Sciatic nerve (tissue), 2 donors: ENCODE measurements at regions not wholly inside any gene's neighbourhood (a gene's known extent, or its start where the extent isn't known, plus 50 kb on each side); places are given as distances from the start of the nearest gene placed in this dataset.
A peak's percentile ranks its signal among the peaks of the same experiment; 100 is the strongest.
"Not testable (repeated sequence)": the region's sequence is repeated elsewhere in the genome, so short reads cannot be mapped to it uniquely, and the experiment has no call there.

Source experiments
- ATAC-seq: fragments of 200-7000 bp; cut with Tn5 transposase; one replicate; pipeline ENCODE4 v1.9.1; 2020; ENCODE audit warnings: mild to moderate bottlenecking, moderate library complexity
- DNase-seq: peaks from one replicate; pipeline ENCODE4 v3.0.0-alpha.2; 2020; ENCODE audit warnings: low spot score
- intact Hi-C: fragments of 100-400 bp; cut with DNase I; formaldehyde crosslinking; loops from one replicate; pipeline ENCODE4 v1.14.2; 2022
- donor health status: DM: no; HTN: no; CAD: no.
- donor health status: DM: no; HTN: no; CAD: no.

- intact Hi-C loops: no loop called here
- DNase-seq (no peak), ATAC-seq (no peak)
Observed at GRCh38 chr14:76264384-76264783, 111.6 kb upstream of the ESRRB start.

DNA sequence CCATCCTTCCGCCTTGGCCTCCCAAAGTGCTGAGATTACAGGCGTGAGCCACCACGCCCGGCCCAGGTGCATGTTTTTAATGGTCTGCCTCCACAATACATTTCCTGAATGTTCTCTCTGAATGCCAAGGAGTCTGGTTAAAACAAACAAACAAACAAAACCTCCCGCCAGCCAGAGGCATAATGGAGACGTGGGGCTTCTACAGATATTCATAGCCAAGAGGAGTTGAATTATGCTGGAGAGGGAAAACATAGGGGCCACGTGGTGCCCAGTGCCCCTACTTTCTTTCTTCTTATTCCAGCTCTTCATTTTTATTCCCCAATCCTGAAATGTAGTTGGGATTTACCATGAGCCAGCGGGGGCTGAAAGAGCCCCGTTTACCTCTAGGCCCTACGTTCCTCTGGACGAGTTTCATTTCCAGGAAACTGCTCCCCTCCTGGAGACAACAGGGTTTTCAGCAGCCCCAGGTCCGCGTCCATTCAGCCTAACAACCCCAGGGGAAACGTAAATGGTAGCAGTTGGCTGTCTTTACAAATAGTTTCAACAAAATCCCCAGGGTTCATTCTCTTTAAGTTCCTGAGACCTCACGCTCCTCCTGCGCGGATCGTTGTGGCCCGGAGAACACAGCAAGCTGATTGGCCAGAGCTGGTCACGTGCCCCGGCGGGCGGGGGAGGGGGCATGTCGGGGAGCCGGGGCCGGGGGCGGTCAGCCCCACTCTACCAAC lies 108.5 kb upstream of the ESRRB start:
- DNase-seq: peak; percentile 85
- intact Hi-C loops: no loop called here
- peak; percentile 95 for ATAC-seq

DNA sequence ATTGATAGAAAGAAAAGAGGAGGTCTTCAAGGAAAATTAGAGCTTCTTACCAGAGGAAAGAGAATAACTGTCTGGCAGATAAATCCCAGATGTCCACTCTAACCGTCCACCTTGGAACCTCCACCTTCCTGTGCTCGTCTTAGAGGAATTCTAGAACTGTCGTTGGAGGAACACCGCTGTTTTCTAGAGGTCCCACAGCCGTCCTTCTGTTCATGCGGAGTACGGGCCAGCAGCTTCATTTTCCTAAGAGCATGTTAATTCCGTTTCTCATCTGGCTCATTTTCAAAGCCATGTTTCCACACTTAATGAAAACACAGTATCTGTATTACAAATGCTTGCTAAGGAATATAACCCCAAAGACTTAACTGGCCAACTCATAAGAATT lies 107.9 kb upstream of the ESRRB start:
- ATAC-seq: peak; percentile 28
- DNase-seq: no peak
- intact Hi-C loops: no loop called here

DNA sequence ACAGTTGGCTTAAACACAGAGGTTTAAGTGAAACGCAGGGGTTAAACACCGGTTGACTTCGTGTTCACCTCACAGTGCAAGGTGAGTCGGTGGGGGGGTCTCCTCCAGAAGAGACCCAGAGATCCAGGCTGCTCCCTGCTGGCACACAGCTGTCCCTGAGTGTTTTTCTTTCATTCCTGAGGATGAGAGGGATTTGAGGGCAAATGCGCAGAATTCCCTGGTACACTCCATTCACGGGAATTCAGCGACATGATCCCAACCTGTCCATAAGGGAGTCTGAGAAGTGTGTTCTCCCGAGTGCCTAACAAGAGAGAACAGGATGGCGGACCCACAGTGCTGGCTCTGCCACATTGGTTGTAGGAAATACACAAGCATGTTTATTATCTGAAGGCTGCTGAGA lies 107.2 kb upstream of the ESRRB start:
- no peak for ATAC-seq
- DNase-seq: no peak
- intact Hi-C loops: no loop called here

- no peak for DNase-seq
- intact Hi-C loops: no loop called here
Observed at GRCh38 chr14:76271041-76271755, 104.7 kb upstream of the ESRRB start.

GRCh38 chr14:76272349-76272748 lies 103.6 kb upstream of the ESRRB start:
- intact Hi-C loops: no loop called here
- no peak for ATAC-seq
- no peak for DNase-seq

More at GRCh38 chr14:76271041-76271755, 104.7 kb upstream of the ESRRB start:
- ATAC-seq: no peak

DNA sequence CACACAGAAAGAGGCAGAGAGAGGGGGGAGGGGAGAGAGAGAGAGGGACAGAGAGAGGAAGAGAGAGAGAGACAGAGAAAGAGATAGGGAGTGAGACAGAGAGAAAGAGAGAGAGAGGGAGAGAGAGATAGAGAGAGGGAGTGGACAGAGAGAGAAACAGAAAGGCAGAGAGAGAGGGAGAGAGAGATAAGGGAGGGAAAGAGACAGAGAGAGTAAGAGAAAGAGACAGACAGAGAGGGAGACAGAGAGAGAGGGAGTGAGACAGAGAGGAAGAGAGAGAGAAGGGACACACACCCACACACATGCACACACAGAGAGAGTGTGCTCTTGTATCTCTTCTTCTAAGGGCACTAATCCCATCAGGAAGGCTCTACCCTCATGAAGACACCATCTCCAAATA lies 103.2 kb upstream of the ESRRB start:
- ATAC-seq: no peak
- intact Hi-C loops: no loop called here
- DNase-seq: no peak

DNA sequence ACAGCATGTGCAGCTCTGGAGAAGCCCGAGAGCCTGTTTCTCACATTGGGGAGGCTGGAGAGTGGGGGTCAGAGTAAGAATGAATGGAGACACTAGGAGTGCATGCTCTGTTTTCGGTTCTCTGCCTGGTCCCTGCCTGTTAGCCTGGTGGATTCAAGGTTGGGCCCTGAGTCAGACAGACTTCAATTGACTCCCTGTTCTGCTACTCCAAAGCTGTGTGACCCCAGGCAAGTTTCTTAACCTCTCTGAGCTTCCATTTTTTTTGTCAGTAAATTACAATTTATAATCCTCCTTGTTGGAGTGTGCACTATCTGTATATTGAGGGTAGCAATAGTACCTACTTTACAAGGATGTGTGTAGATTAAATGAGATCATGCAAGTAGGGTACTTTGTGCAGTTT lies 102.6 kb upstream of the ESRRB start:
- DNase-seq: no peak
- no peak for ATAC-seq
- intact Hi-C loops: no loop called here

DNA sequence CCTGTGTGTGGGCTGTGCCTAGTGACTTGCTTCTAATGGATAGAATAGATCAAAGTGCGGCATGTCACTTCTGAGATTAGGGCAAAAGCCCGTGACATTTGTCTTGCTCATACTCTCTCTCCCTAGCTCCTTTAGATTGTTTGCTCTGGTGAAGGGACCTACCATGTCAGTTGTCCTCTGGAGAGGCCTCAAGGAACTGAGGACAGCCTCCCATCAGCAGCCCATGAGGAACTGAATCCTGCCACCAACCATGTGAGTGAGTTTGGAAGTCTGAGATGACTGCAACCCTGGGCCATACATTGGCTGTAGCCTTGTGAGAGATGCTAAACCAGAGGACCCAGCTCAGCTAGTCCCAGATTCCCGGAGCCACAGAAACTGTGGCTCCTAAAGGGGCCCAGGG lies 101.6 kb upstream of the ESRRB start:
- DNase-seq (no peak), ATAC-seq (no peak)
- intact Hi-C loops: no loop called here

- intact Hi-C loops: no loop called here
- DNase-seq (no peak), ATAC-seq (no peak)
Observed at GRCh38 chr14:76277586-76278130, 98.3 kb upstream of the ESRRB start.

DNA sequence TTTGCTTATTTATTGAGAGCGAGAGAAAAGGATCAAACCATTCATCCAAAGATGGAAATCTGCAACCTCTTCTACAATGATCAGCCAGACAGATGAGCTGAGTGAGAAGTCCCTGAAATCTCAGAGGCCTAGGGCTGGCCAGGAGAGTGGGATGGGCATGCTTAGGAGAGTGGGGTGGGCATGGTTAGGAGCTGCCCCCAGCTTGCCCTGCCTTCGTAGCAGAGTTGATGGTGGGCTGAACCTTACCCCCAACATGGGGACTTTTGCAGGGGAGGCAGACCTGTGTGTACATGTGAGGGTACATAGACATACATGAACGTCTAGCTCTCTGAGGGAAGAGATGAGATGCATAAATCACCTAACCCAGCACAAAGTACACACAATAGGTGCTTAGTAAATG lies 95.7 kb upstream of the ESRRB start:
- ATAC-seq: no peak
- intact Hi-C loops: no loop called here

DNA sequence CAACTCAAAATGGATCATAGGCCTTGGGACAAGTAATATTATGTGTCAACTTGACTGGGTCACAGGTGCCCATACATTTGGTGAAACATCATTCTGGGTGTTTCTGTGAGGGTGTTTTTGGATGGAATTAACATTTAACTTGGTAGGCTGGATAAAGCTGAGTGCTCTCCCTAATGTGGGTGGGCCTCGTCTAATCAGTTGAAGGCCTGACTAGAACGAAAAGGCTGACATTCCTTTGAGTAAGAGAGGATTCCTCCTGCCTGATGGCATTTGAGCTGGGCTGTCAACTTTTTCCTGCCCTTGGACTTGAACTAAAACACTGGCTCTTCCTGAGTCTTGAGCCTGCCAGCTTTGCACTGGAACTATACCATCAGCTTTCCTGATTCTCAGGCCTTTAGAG lies 93.4 kb upstream of the ESRRB start:
- DNase-seq: no peak
- ATAC-seq: no peak
- intact Hi-C loops: no loop called here

More for the DNA sequence above, 95.7 kb upstream of the ESRRB start:
- DNase-seq: no peak

- no peak for DNase-seq
Observed at GRCh38 chr14:76287063-76287462, 88.9 kb upstream of the ESRRB start.

DNA sequence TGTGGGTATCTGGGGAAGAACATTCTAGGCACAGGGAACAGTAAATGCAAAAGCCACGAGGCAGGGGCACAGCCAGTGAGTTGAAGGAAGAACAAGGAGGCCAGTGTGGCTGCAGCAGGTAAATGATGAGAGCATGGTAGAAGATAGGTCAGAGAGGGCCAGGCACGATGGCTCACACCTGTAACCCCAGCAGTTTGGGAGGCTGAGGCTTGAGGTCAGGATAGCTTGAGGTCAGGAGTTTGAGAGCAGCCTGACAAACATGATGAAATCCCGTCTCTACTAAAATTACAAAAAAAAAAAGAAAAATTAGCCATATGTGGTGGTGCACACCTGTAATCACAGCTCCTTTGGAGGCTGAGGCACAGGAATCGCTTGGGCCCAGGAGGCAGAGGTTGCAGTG lies 86.7 kb upstream of the ESRRB start:
- DNase-seq: no peak
- no peak for ATAC-seq
- intact Hi-C loops: no loop called here

More at GRCh38 chr14:76287063-76287462, 88.9 kb upstream of the ESRRB start:
- no peak for ATAC-seq
- intact Hi-C loops: no loop called here

DNA sequence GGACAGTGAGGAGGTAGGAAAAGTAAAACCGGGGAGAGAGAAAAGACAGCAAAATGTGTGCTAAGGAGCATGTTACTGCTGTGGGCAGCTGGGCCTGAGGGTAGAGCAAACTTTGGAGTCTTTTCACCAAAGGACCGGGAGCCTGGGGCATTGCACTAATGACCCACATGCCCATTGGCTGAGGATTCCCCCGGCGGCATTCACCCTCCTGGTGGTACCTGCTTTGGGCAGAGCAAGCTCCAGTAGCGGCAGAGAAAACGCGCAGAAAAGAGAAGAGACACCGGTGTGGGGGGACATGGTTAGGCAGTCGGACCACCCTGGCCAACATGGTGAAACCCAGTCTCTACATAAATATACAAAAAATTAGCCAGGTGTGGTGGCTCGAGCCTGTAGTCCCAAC lies 83.4 kb upstream of the ESRRB start:
- ATAC-seq (no peak), DNase-seq (no peak)
- intact Hi-C loops: no loop called here

GRCh38 chr14:76293221-76293620 lies 82.7 kb upstream of the ESRRB start:
- no peak for ATAC-seq
- intact Hi-C loops: no loop called here
- DNase-seq: no peak

GRCh38 chr14:76293923-76294322 lies 82.0 kb upstream of the ESRRB start:
- ATAC-seq: no peak
- intact Hi-C loops: no loop called here
- DNase-seq: no peak

GRCh38 chr14:76294876-76295275 lies 81.1 kb upstream of the ESRRB start:
- no peak for DNase-seq
- intact Hi-C loops: no loop called here
- no peak for ATAC-seq

DNA sequence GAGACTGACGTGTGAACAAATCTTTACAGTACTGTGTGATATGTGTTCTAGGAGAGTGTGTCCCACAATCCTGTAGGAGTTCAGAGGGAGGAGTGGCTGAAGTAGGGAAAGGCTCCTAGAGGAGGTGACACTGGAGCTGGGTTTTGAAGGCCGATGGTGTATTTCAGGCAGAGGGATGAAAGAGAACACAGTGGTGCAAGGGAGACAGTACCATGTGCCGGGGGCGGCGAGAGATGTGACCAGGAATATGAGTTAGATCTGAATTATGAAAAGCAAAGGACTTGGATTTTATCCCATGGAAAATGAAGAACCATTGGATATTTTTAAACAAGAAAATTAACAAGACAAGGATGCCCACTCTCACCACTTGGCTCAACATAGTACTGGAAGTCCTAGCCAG lies 77.0 kb upstream of the ESRRB start:
- ATAC-seq (no peak), DNase-seq (no peak)
- intact Hi-C loops: no loop called here

DNA sequence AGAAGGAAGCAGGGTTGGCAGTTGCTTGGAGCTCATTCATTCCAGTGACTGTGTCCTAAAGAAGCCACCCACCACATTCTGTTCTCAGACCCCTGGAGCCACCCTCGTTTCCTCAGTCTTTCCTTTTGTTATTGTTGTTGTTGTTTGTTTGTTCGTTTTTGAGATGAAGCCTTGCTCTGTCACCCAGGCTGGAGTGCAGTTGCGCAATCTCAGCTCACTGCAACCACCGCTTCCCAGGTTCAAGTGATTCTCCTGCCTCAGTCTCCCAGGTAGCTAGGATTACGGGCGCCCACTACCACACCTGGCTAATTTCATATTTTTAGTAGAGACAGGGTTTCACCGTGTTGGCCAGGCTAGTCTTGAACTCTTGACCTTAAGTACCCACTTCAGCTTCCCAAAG lies 72.7 kb upstream of the ESRRB start:
- intact Hi-C loops, DNase-seq: not testable (repeated sequence)

More for the DNA sequence above, 72.7 kb upstream of the ESRRB start:
- ATAC-seq: not testable (repeated sequence)
